ENCODE measurements at regions not wholly inside any gene's neighbourhood (a gene's known extent, or its start where the extent isn't known, plus 50 kb on each side); places are given as distances from the start of the nearest gene placed in this dataset.

DNA sequence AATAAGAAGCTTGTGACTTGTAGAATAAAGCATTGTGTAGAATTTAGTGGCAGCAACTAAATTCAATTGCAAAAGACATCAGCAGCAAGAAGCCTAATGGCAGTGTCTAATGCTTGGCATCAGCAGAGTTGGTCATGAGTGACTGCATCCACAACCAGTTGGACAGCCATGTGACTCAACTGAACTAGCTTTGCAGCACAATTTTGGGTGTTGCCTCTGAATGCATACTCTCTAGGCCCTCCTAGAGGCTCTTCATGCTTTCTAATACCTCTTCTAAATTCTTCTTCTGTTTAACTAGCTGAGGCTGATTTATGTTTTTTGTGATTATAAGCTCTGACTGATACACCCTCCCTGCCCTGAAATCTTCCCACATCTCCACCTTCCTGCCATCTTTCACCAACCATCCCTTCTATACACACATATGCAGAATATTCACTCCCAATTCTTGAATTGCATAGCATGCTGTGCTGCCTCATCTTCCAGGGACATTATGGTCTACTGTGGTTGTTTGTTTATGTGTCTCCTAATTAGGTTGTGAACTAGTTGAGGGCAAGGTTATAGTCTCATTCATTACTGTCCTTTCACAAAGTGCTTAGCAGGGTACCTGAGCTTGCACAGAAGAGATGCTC, 266.7 kb upstream of the GJB5 start:
- TF ChIP-seq POLR2AphosphoS5 (IDR thresholded peaks at IDR 0.05; ENCODE audit: low read depth, low read length) (no peak), SIN3A (IDR thresholded peaks at IDR 0.05; ENCODE audit: borderline replicate concordance, insufficient read depth, low read length) (no peak), TAF1 (IDR thresholded peaks at IDR 0.05; ENCODE audit: borderline replicate concordance, insufficient read depth, low read length) (no peak), FOXP2 (optimal IDR thresholded peaks at IDR 0.05; ENCODE audit: borderline replicate concordance, extremely low read depth, extremely low read length, insufficient read depth) (no peak)
- TF ChIP-seq, protein P1, sequence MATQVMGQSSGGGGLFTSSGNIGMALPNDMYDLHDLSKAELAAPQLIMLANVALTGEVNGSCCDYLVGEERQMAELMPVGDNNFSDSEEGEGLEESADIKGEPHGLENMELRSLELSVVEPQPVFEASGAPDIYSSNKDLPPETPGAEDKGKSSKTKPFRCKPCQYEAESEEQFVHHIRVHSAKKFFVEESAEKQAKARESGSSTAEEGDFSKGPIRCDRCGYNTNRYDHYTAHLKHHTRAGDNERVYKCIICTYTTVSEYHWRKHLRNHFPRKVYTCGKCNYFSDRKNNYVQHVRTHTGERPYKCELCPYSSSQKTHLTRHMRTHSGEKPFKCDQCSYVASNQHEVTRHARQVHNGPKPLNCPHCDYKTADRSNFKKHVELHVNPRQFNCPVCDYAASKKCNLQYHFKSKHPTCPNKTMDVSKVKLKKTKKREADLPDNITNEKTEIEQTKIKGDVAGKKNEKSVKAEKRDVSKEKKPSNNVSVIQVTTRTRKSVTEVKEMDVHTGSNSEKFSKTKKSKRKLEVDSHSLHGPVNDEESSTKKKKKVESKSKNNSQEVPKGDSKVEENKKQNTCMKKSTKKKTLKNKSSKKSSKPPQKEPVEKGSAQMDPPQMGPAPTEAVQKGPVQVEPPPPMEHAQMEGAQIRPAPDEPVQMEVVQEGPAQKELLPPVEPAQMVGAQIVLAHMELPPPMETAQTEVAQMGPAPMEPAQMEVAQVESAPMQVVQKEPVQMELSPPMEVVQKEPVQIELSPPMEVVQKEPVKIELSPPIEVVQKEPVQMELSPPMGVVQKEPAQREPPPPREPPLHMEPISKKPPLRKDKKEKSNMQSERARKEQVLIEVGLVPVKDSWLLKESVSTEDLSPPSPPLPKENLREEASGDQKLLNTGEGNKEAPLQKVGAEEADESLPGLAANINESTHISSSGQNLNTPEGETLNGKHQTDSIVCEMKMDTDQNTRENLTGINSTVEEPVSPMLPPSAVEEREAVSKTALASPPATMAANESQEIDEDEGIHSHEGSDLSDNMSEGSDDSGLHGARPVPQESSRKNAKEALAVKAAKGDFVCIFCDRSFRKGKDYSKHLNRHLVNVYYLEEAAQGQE (IDR thresholded peaks at IDR 0.05; ENCODE audit: insufficient read depth in 1 of 2, low read depth in 2 of 2, low read length in 2 of 2), result no peak

DNA sequence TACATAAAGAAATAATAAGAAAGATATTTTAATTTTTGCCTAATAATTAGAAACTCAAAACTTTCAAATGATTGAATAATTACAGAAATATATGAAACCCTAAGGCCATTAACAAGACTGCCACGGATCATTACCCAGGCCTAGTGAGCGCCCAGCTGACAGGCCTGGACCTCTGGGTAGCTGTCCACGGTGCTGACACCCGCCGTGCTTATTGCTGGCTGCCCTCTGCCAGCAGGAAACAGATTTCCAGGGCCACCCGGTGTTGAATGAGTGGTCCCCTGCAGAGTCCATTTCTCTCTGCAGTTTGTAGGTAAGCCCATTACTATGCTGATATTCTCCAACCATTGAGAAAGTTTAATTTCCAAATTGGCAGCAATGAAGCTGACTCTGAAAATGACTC, 254.4 kb upstream of the GJB5 start:
- TF ChIP-seq POLR2AphosphoS5 (IDR thresholded peaks at IDR 0.05; ENCODE audit: low read depth, low read length) (no peak), FOXP2 (optimal IDR thresholded peaks at IDR 0.05; ENCODE audit: borderline replicate concordance, extremely low read depth, extremely low read length, insufficient read depth) (no peak), SIN3A (IDR thresholded peaks at IDR 0.05; ENCODE audit: borderline replicate concordance, insufficient read depth, low read length) (no peak), TAF1 (IDR thresholded peaks at IDR 0.05; ENCODE audit: borderline replicate concordance, insufficient read depth, low read length) (no peak)
- TF ChIP-seq, protein P1 (IDR thresholded peaks at IDR 0.05; ENCODE audit: insufficient read depth in 1 of 2, low read depth in 2 of 2, low read length in 2 of 2), result peak; percentile 92 to 99

DNA sequence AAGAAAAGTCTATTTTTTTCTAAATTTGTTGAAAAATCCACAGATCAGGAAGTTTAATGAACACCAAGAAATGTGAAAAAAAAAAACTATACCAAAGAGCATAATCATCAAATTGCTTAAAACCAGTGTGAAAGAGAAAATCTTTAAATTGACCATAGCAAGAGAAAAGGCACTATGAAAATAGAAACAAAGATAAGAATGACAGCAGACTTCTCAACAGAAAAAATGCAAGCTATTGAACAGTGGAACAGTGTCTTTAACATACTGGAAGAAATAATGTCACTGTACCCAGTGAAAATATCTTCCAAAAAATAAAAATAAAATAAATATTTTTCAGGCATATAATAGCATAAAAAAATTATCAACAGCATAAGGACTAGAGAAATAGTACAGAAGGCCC, 243.0 kb upstream of the GJB5 start:
- TF ChIP-seq TAF1 (IDR thresholded peaks at IDR 0.05; ENCODE audit: borderline replicate concordance, insufficient read depth, low read length) (no peak), FOXP2 (optimal IDR thresholded peaks at IDR 0.05; ENCODE audit: borderline replicate concordance, extremely low read depth, extremely low read length, insufficient read depth) (no peak), SIN3A (IDR thresholded peaks at IDR 0.05; ENCODE audit: borderline replicate concordance, insufficient read depth, low read length) (no peak), POLR2AphosphoS5 (IDR thresholded peaks at IDR 0.05; ENCODE audit: low read depth, low read length) (no peak)
- TF ChIP-seq, protein P1 (IDR thresholded peaks at IDR 0.05; ENCODE audit: insufficient read depth in 1 of 2, low read depth in 2 of 2, low read length in 2 of 2), result no peak

DNA sequence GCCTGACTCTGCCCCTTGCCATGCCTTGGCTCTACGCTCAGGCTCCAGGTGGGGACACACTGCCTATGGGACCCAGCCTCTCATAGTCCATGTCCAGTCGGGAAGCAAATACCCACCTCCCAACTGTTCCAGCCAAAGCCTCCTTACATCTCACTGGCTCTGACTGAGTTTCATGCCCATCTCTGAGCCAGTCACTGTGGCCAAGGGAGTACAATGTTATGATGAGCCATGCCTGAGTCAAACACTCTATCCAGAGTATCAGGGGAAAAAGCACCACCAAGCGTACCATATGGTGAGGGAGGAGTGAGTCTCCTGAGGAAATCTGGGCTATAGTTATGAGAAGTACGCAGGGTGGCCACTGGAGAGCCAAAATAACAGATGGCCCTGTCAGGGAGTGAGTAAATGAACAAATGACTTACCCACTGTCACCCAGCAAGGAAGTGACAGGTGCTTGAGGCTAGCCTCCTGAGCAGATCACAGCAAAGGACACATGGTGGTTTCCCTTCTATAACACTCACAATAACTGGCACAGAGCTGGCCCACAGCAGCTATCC, 236.6 kb upstream of the GJB5 start:
- TF ChIP-seq POLR2AphosphoS5 (IDR thresholded peaks at IDR 0.05; ENCODE audit: low read depth, low read length), result no peak
- TF ChIP-seq TAF1 (IDR thresholded peaks at IDR 0.05; ENCODE audit: borderline replicate concordance, insufficient read depth, low read length), result no peak
- no peak for TF ChIP-seq SIN3A (IDR thresholded peaks at IDR 0.05; ENCODE audit: borderline replicate concordance, insufficient read depth, low read length)
- TF ChIP-seq FOXP2 (optimal IDR thresholded peaks at IDR 0.05; ENCODE audit: borderline replicate concordance, extremely low read depth, extremely low read length, insufficient read depth), result no peak
- TF ChIP-seq, protein P1 (IDR thresholded peaks at IDR 0.05; ENCODE audit: insufficient read depth in 1 of 2, low read depth in 2 of 2, low read length in 2 of 2), result no peak

All from PFSK-1 (cell line).